IMR-90 (cell line): ENCODE measurements at regions not wholly inside any gene's neighbourhood (a gene's known extent, or its start where the extent isn't known, plus 50 kb on each side); places are given as distances from the start of the nearest gene placed in this dataset.

Source experiments
- ATAC-seq: fragments of 200-7000 bp; cut with Tn5 transposase; 2 replicates; pipeline ENCODE4 v1.9.1; 2020; ENCODE audit warnings: low read depth, mild to moderate bottlenecking, moderate library complexity
- BruUV-seq: library from RNA; stranded (reverse); fragments of 400-500 nt; replicated peaks from 2 replicates; lab custom pipeline; 2021; lab: Mats Ljungman, UMichigan
- CTCF ChIA-PET: fragments of 300-600 bp; formaldehyde crosslinking; extraction: SDS; loops from one replicate; lab custom pipeline; 2021; ENCODE audit warnings: antibody characterized with exemption; lab: Yijun Ruan, JAX
- POLR2A ChIA-PET: fragments of 300-600 bp; sonication (Branson Sonifier 250); formaldehyde crosslinking; loops from one replicate; lab custom pipeline; 2022; ENCODE audit warnings: antibody characterized with exemption; ENCODE audit not compliant: unreplicated experiment; lab: Charles Lee
- DNase-seq: peaks from one replicate; pipeline ENCODE4 v3.0.0; 2013
- H2AFZ ChIP-seq: replicated peaks from 2 replicates; pipeline ENCODE3; 2013; ENCODE audit warnings: low read length, mild to moderate bottlenecking; ENCODE audit not compliant: poor library complexity
- H2AK5ac ChIP-seq: 2 replicates; pipeline ENCODE4 v1.6.1; 2013; ENCODE audit warnings: low read depth, low read length, inconsistent platforms
- H2AK9ac ChIP-seq: replicated peaks from 2 replicates; pipeline ENCODE3; 2013; ENCODE audit warnings: mild to moderate bottlenecking, low read depth, low read length, moderate library complexity; ENCODE audit not compliant: poor library complexity
- H2BK120ac ChIP-seq: 2 replicates; pipeline ENCODE4 v1.6.1; 2013; ENCODE audit warnings: low read depth, low read length, inconsistent platforms
- H2BK15ac ChIP-seq: 3 replicates; pipeline ENCODE4 v1.6.1; 2013; ENCODE audit warnings: low read depth, low read length, inconsistent platforms
- H2BK20ac ChIP-seq: 2 replicates; pipeline ENCODE4 v1.6.1; 2013; ENCODE audit warnings: low read depth, mild to moderate bottlenecking, inconsistent platforms, low read length, moderate library complexity
- H2BK5ac ChIP-seq: 2 replicates; pipeline ENCODE4 v1.6.1; 2013; ENCODE audit warnings: mild to moderate bottlenecking, low read depth, low read length, inconsistent platforms; ENCODE audit not compliant: poor library complexity, severe bottlenecking
- H3K14ac ChIP-seq: replicated peaks from 2 replicates; pipeline ENCODE4 v1.6.1; 2013; ENCODE audit warnings: low read depth, low read length, inconsistent platforms
- H3K18ac ChIP-seq: 2 replicates; pipeline ENCODE4 v1.6.1; 2013; ENCODE audit warnings: low read depth, low read length, control low read depth
- H3K23ac ChIP-seq: 2 replicates; pipeline ENCODE4 v1.6.1; 2013; ENCODE audit warnings: low read depth, low read length, inconsistent platforms
- H3K27ac ChIP-seq: 2 replicates; pipeline ENCODE4 v1.5.1; 2013; ENCODE audit warnings: mild to moderate bottlenecking, control low read depth, low read length; ENCODE audit not compliant: insufficient read depth
- H3K27me3 ChIP-seq: 2 replicates; pipeline ENCODE4 v1.6.1; 2013; ENCODE audit warnings: low read length; ENCODE audit not compliant: control insufficient read depth, insufficient read depth
- H3K36me3 ChIP-seq: 2 replicates; pipeline ENCODE4 v1.6.1; 2013; ENCODE audit warnings: low read length, mixed read lengths; ENCODE audit not compliant: control insufficient read depth, insufficient read depth
- H3K4ac ChIP-seq: 2 replicates; pipeline ENCODE4 v1.6.1; 2013; ENCODE audit warnings: low read depth, low read length, inconsistent platforms
- H3K4me1 ChIP-seq: 2 replicates; pipeline ENCODE4 v1.6.1; 2013; ENCODE audit warnings: low read length, mixed read lengths; ENCODE audit not compliant: control insufficient read depth, insufficient read depth
- H3K4me2 ChIP-seq: 2 replicates; pipeline ENCODE4 v1.6.1; 2013; ENCODE audit warnings: low read depth, mild to moderate bottlenecking, control low read depth, low read length, moderate library complexity
- H3K4me3 ChIP-seq: 2 replicates; pipeline ENCODE4 v1.5.1; 2013; ENCODE audit warnings: low read depth, mild to moderate bottlenecking, control low read depth, low read length, moderate library complexity; ENCODE audit not compliant: insufficient read depth
- H3K56ac ChIP-seq: 2 replicates; pipeline ENCODE4 v1.6.1; 2013; ENCODE audit warnings: low read length, inconsistent platforms; ENCODE audit not compliant: insufficient read depth; ENCODE audit errors: extremely low read depth
- H3K79me1 ChIP-seq, 2 experiments: 2 replicates each; pipeline ENCODE4 v1.6.1; 2013; ENCODE audit warnings: low read length in 2 of 2, inconsistent platforms in 1 of 2, low read depth in 1 of 2
- H3K9ac ChIP-seq: 2 replicates; pipeline ENCODE4 v1.6.1; 2013; ENCODE audit warnings: low read depth, low read length, control low read depth
- H3K9me1 ChIP-seq: 2 replicates; pipeline ENCODE4 v1.6.1; 2013; ENCODE audit warnings: low read length, inconsistent platforms; ENCODE audit not compliant: insufficient read depth
- H3K9me3 ChIP-seq: 2 replicates; pipeline ENCODE4 v1.6.1; 2013; ENCODE audit warnings: low read length; ENCODE audit not compliant: control insufficient read depth, insufficient read depth
- H4K20me1 ChIP-seq: 2 replicates; pipeline ENCODE4 v1.6.1; 2013; ENCODE audit warnings: low read length, inconsistent platforms; ENCODE audit not compliant: insufficient read depth
- H4K5ac ChIP-seq: 2 replicates; pipeline ENCODE4 v1.6.1; 2013; ENCODE audit warnings: mild to moderate bottlenecking, low read depth, low read length, control low read depth
- H4K8ac ChIP-seq, 2 experiments: 2 replicates each; pipeline ENCODE4 v1.6.1; 2013; ENCODE audit warnings: low read depth in 2 of 2, low read length in 2 of 2, control low read depth in 1 of 2, inconsistent platforms in 1 of 2
- H4K91ac ChIP-seq: 2 replicates; pipeline ENCODE4 v1.6.1; 2013; ENCODE audit warnings: low read depth, low read length, inconsistent platforms; ENCODE audit not compliant: insufficient read depth
- BHLHE40 ChIP-seq: fragments of 150-350 bp; IDR thresholded peaks from 2 replicates; pipeline ENCODE4 v1.6.1; 2016; ENCODE audit warnings: mild to moderate bottlenecking, low read depth, low read length
- CEBPB ChIP-seq: IDR thresholded peaks from 2 replicates; pipeline ENCODE4 v1.6.1; 2012; ENCODE audit warnings: low read depth, low read length, improper control_type of control experiment
- CHD1 ChIP-seq: IDR thresholded peaks from 2 replicates; pipeline ENCODE4 v1.6.1; 2012; ENCODE audit warnings: low read depth, low read length, improper control_type of control experiment
- CTCF ChIP-seq: conservative IDR thresholded peaks from 2 replicates; pipeline ENCODE4 v1.5.1; 2012; ENCODE audit warnings: mild to moderate bottlenecking, low read depth, low read length, improper control_type of control experiment
- ELK1 ChIP-seq: fragments of 150-350 bp; IDR thresholded peaks from 2 replicates; pipeline ENCODE4 v1.6.1; 2016; ENCODE audit warnings: low read depth, mild to moderate bottlenecking, low read length, moderate library complexity, borderline replicate concordance
- FOS ChIP-seq: fragments of 150-350 bp; IDR thresholded peaks from 2 replicates; pipeline ENCODE4 v1.6.1; 2016; ENCODE audit warnings: low read depth, low read length
- MAFK ChIP-seq: IDR thresholded peaks from 2 replicates; pipeline ENCODE4 v1.6.1; 2012; ENCODE audit warnings: low read depth, low read length, improper control_type of control experiment
- MAZ ChIP-seq: IDR thresholded peaks from 2 replicates; pipeline ENCODE4 v1.6.1; 2012; ENCODE audit warnings: low read depth, mild to moderate bottlenecking, low read length, improper control_type of control experiment, moderate library complexity, borderline replicate concordance
- MXI1 ChIP-seq: IDR thresholded peaks from 2 replicates; pipeline ENCODE4 v1.6.1; 2012; ENCODE audit warnings: low read depth, mild to moderate bottlenecking, low read length, moderate library complexity, borderline replicate concordance
- NFE2L2 ChIP-seq: fragments of 150-350 bp; IDR thresholded peaks from 2 replicates; pipeline ENCODE4 v1.6.1; 2016; ENCODE audit warnings: low read depth, mild to moderate bottlenecking, low read length
- POLR2A ChIP-seq: IDR thresholded peaks from 2 replicates; pipeline ENCODE4 v1.6.1; 2012; ENCODE audit warnings: mild to moderate bottlenecking, low read depth, low read length
- RAD21 ChIP-seq: IDR thresholded peaks from 2 replicates; pipeline ENCODE4 v1.6.1; 2012; ENCODE audit warnings: low read length, improper control_type of control experiment
- RCOR1 ChIP-seq: IDR thresholded peaks from 2 replicates; pipeline ENCODE4 v1.6.1; 2012; ENCODE audit warnings: mild to moderate bottlenecking, low read length, improper control_type of control experiment; ENCODE audit not compliant: insufficient replicate concordance
- RFX5 ChIP-seq: IDR thresholded peaks from 2 replicates; pipeline ENCODE4 v1.8.0; 2012; ENCODE audit warnings: low read depth, mild to moderate bottlenecking, low read length, moderate library complexity
- SMC3 ChIP-seq: fragments of 150-350 bp; IDR thresholded peaks from 2 replicates; pipeline ENCODE4 v1.6.1; 2016; ENCODE audit warnings: low read depth, mild to moderate bottlenecking, antibody characterized with exemption, low read length, moderate library complexity
- USF2 ChIP-seq: fragments of 150-350 bp; IDR thresholded peaks from 2 replicates; pipeline ENCODE4 v1.6.1; 2017; ENCODE audit warnings: mild to moderate bottlenecking, antibody characterized with exemption, low read length, low read depth
- WGBS, 2 experiments: methylation state at CpG; one replicate each; pipeline versions ENCODE4 v1.1.5 to v1.1.7; 2013; ENCODE audit warnings: missing lambda C conversion rate in 2 of 2; ENCODE audit not compliant: insufficient read length in 1 of 2; ENCODE audit errors: extremely low coverage in 2 of 2; 5-methylcytosine and 5-hydroxymethylcytosine counted together
- dilution Hi-C: fragments of 300-500 bp; cut with HindIII; formaldehyde crosslinking; loops from one replicate; pipeline ENCODE4 v1.14.3; 2018; ENCODE audit warnings: low sequenced_read_pairs; ENCODE audit not compliant: unreplicated experiment
- in situ Hi-C: fragments of 300-500 bp; cut with MboI; formaldehyde crosslinking; loops from 3 replicates; pipeline ENCODE4 v1.14.3; 2019; ENCODE audit warnings: low sequenced_read_pairs, inconsistent platforms, mixed read lengths
- intact Hi-C: fragments of 100-400 bp; cut with micrococcal nuclease; formaldehyde crosslinking; loops from 2 replicates; pipeline ENCODE4 v1.10.0; 2022

- H3K56ac ChIP-seq: no peak overlapping the region
- H4K20me1 ChIP-seq: no peaks in the 10 kb centered on the region
- 100% methylated on average over 3 of the region's 3 CpGs; no CpG with 5 or more reads in 1 of the 2 experiments for WGBS, 2 experiments
- H3K4me2 ChIP-seq: no peak overlapping the region
- H3K9ac ChIP-seq: no peak overlapping the region
- dilution Hi-C loops: no loop called here
- H2BK15ac ChIP-seq: no peak overlapping the region
- H4K8ac ChIP-seq: no peak overlapping the region
- 0 out of 2 replicates have a peak, but pooled peaks cover 2% of the 10 kb centered on the region for H3K9me1 ChIP-seq
- H3K4me3 ChIP-seq: no peak overlapping the region
- H2AK9ac ChIP-seq: no peak overlapping the region
- H3K27me3 ChIP-seq: no peaks in the 10 kb centered on the region
- intact Hi-C loops: no loop called here
- H3K36me3 ChIP-seq: no peaks in the 10 kb centered on the region
- no peak overlapping the region for H3K18ac ChIP-seq
- no peak overlapping the region for H2AFZ ChIP-seq
- no peak overlapping the region for H2BK120ac ChIP-seq
- no peak overlapping the region for H2AK5ac ChIP-seq
- H3K23ac ChIP-seq: no peak overlapping the region
- BruUV-seq: no TSS peak
- no peak for DNase-seq
- no peaks in the 10 kb centered on the region for H3K79me1 ChIP-seq
- POLR2A ChIA-PET: no interaction called here
- no peak for ATAC-seq
- H4K5ac ChIP-seq: no peak overlapping the region
- H3K4me1 ChIP-seq: peaks cover 4% of the 10 kb centered on the region; the same call in 1 of the 2 replicates
- H2BK20ac ChIP-seq: no peak overlapping the region
- TF ChIP-seq CTCF (no peak), CEBPB (no peak), USF2 (no peak), POLR2A (no peak), NFE2L2 (no peak), RAD21 (no peak), RFX5 (no peak), CHD1 (no peak), SMC3 (no peak), BHLHE40 (no peak), RCOR1 (no peak), FOS (no peak), MAZ (no peak), MXI1 (no peak), MAFK (no peak), ELK1 (no peak)
- H4K91ac ChIP-seq: no peak overlapping the region
- in situ Hi-C loops: no loop called here
- no peak overlapping the region for H3K14ac ChIP-seq
- no peak overlapping the region for H3K27ac ChIP-seq
- no peaks in the 10 kb centered on the region for H3K9me3 ChIP-seq
- no peak overlapping the region for H3K4ac ChIP-seq
- CTCF ChIA-PET: no interaction called here
- no peak overlapping the region for H2BK5ac ChIP-seq
Measured at GRCh38 chr12:98402671-98403070, 112.7 kb upstream of the TMPO start.
